Esophagus squamous epithelium (tissue), 5 donors: ENCODE measurements at regions not wholly inside any gene's neighbourhood (a gene's known extent, or its start where the extent isn't known, plus 50 kb on each side); places are given as distances from the start of the nearest gene placed in this dataset.

Source experiments
- DNase-seq: peaks from one replicate; lab custom pipeline; 2025; lab: John Stamatoyannopoulos, UW
- H3K27ac ChIP-seq, 4 donors: fragments of 200-600 bp; sonication (generic); one replicate each; pipeline ENCODE4 v1.5.1; 2016 to 2019; ENCODE audit warnings: mild to moderate bottlenecking in 1 of 4
- H3K27me3 ChIP-seq, 4 donors: fragments of 200-600 bp; sonication (generic); 1 replicate in 3 of 4; 2 replicates in 1 of 4; pipeline versions ENCODE4 v1.5.1 to v1.6.0; 2017 to 2021; ENCODE audit warnings: antibody characterized with exemption in 1 of 4
- H3K36me3 ChIP-seq, 3 donors: fragments of 200-600 bp; sonication (generic); one replicate each; pipeline ENCODE4 v1.5.1; 2016 to 2019
- H3K4me1 ChIP-seq, 3 donors: fragments of 200-600 bp; sonication (generic); one replicate each; pipeline ENCODE4 v1.5.1; 2017 to 2019
- H3K4me3 ChIP-seq, 4 donors: fragments of 200-600 bp; sonication (generic); 1 replicate in 3 of 4; 2 replicates in 1 of 4; pipeline ENCODE4 v1.5.1; 2016 to 2019; ENCODE audit warnings: mild to moderate bottlenecking in 2 of 4, moderate library complexity in 1 of 4
- H3K9me3 ChIP-seq, 3 donors: fragments of 200-600 bp; sonication (generic); one replicate each; pipeline ENCODE4 v1.5.1; 2016 to 2019
- POLR2A ChIP-seq, 4 donors: fragments of 450-650 bp; IDR thresholded peaks; one replicate each; pipeline ENCODE4 v1.6.1; 2017; ENCODE audit warnings: antibody characterized with exemption in 4 of 4, mild to moderate bottlenecking in 4 of 4, moderate library complexity in 3 of 4
- WGBS, 2 donors: methylation state at CpG; one replicate each; pipeline ENCODE4 v1.1.5; 2018; 5-methylcytosine and 5-hydroxymethylcytosine counted together
- intact Hi-C: fragments of 100-400 bp; cut with DNase I; formaldehyde crosslinking; loops from one replicate; pipeline ENCODE4 v1.15.0; 2022
- TF ChIP-seq, protein P1 (sequence below), 6 experiments: fragments of 450-650 bp in 4 of 6; fragments of 200-600 bp in 2 of 6; sonication (generic) in 2 of 6; IDR thresholded peaks; one replicate each; pipeline ENCODE4 v1.5.1; 2016 to 2019; ENCODE audit warnings: antibody characterized with exemption in 6 of 6, mild to moderate bottlenecking in 4 of 6, moderate library complexity in 4 of 6
- donor health status: DM: yes; HTN: yes; CAD: no.

DNA sequence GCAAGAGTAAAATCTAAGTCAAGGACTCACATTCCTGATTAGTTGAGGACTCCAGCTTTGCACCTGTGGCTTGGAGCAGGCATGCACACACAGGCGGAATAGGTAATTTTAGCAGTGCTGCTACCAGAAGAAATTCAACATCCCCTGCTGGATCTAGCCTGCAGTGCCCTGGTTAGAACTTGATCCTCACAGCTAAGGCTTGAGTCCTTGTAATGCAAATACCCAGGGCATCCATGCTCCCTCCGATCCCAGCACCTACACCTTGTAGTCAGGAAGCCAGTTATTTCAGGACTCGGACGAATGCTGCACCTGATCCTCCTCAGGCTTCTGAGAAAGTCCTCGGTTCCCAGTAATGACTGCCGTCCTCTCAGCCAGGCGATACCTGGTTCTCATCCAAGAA lies 309.0 kb upstream of the AMIGO2 start:
- intact Hi-C loops, result no loop called here
- H3K9me3 ChIP-seq, result no peaks in the 10 kb centered on the region
- 80 to 98% methylated on average over 5 of the region's 7 CpGs for WGBS, 2 donors

DNA sequence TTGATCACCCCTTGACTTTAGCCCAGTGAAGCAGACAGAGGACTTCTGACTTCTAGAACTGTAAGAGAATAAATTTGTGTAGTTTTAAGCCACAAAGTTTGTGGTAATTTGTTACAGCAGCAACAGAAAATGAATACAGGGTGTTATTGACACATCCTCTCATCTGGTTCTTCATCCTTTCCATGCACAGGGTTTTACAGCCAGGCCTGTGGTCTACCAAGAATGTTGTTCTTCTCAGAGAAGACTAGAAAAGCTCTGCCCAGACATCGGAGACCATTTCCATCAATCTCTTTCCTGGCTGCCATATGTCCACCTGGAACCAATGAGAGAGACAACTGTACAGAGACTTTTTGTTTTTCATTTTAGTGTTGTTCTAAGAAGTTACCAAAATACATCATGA lies 308.2 kb upstream of the AMIGO2 start:
- TF ChIP-seq, protein P1, sequence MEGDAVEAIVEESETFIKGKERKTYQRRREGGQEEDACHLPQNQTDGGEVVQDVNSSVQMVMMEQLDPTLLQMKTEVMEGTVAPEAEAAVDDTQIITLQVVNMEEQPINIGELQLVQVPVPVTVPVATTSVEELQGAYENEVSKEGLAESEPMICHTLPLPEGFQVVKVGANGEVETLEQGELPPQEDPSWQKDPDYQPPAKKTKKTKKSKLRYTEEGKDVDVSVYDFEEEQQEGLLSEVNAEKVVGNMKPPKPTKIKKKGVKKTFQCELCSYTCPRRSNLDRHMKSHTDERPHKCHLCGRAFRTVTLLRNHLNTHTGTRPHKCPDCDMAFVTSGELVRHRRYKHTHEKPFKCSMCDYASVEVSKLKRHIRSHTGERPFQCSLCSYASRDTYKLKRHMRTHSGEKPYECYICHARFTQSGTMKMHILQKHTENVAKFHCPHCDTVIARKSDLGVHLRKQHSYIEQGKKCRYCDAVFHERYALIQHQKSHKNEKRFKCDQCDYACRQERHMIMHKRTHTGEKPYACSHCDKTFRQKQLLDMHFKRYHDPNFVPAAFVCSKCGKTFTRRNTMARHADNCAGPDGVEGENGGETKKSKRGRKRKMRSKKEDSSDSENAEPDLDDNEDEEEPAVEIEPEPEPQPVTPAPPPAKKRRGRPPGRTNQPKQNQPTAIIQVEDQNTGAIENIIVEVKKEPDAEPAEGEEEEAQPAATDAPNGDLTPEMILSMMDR (IDR thresholded peaks at IDR 0.05), result no peak
- no peak for TF ChIP-seq POLR2A (IDR thresholded peaks at IDR 0.05)
- intact Hi-C loops, result no loop called here
- Histone ChIP-seq H3K27me3 (no peaks in the 10 kb centered on the region), H3K27ac (no peak overlapping the region), H3K4me3 (no peak overlapping the region), H3K36me3 (no peaks in the 10 kb centered on the region), H3K4me1 (peaks cover 2 to 17% (median 4%) of the 10 kb centered on the region in 3 donors), H3K9me3 (no peaks in the 10 kb centered on the region)
- 73 to 92% methylated on average over 1 of the region's 1 CpG for WGBS, 2 donors
- no peak for DNase-seq

More for the DNA sequence above, 309.0 kb upstream of the AMIGO2 start:
- no peak for DNase-seq
- no peaks in the 10 kb centered on the region for H3K27me3 ChIP-seq
- H3K4me3 ChIP-seq, result no peak overlapping the region
- H3K36me3 ChIP-seq, result no peaks in the 10 kb centered on the region
- TF ChIP-seq, protein P1 (IDR thresholded peaks at IDR 0.05), result no peak
- TF ChIP-seq POLR2A (IDR thresholded peaks at IDR 0.05), result no peak
- no peak overlapping the region for H3K27ac ChIP-seq
- peaks cover 2 to 20% (median 9%) of the 10 kb centered on the region in 3 donors for H3K4me1 ChIP-seq

DNA sequence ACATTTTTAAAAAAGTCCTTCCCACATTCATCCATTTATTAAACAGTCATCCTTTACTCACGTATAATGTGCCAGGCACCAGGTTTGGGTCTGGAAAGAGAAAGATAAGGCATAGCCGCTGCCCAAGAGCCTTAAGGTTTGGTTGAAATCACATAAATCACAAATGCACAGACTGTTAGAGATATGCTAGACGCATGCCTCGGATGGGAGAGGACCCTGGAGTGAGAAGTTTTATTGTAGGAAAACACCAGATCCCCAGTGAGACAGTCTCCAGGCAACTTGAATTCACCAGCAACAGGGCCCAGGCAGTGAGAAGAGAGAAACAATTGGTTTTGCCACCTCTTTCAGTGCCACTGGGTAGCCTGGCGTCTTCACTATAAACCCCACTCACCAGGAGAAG lies 305.9 kb upstream of the AMIGO2 start:
- 84 to 87% methylated on average over 5 of the region's 5 CpGs for WGBS, 2 donors
- H3K36me3 ChIP-seq, result no peaks in the 10 kb centered on the region
- H3K4me1 ChIP-seq, result peaks cover 0 to 6% (median 2%) of the 10 kb centered on the region in 3 donors
- no peak for DNase-seq
- H3K9me3 ChIP-seq, result no peaks in the 10 kb centered on the region
- H3K4me3 ChIP-seq, result no peak overlapping the region
- H3K27ac ChIP-seq, result no peak overlapping the region
- H3K27me3 ChIP-seq, result no peaks in the 10 kb centered on the region
- no peak for TF ChIP-seq POLR2A (IDR thresholded peaks at IDR 0.05)
- intact Hi-C loops, result no loop called here

GRCh38 chr12:47383942-47384341 lies 304.2 kb upstream of the AMIGO2 start:
- no peak for TF ChIP-seq POLR2A (IDR thresholded peaks at IDR 0.05)
- TF ChIP-seq, protein P1 (IDR thresholded peaks at IDR 0.05), result no peak
- WGBS, 2 donors, result 40 to 57% methylated on average over 4 of the region's 4 CpGs
- DNase-seq, result no peak
- H3K27ac ChIP-seq, result no peak overlapping the region
- intact Hi-C loops, result no loop called here
- H3K4me1 ChIP-seq, result peaks cover 0 to 8% (median 2%) of the 10 kb centered on the region in 3 donors
- H3K27me3 ChIP-seq, result no peaks in the 10 kb centered on the region
- no peaks in the 10 kb centered on the region for H3K9me3 ChIP-seq
- H3K36me3 ChIP-seq, result no peaks in the 10 kb centered on the region
- H3K4me3 ChIP-seq, result no peak overlapping the region

DNA sequence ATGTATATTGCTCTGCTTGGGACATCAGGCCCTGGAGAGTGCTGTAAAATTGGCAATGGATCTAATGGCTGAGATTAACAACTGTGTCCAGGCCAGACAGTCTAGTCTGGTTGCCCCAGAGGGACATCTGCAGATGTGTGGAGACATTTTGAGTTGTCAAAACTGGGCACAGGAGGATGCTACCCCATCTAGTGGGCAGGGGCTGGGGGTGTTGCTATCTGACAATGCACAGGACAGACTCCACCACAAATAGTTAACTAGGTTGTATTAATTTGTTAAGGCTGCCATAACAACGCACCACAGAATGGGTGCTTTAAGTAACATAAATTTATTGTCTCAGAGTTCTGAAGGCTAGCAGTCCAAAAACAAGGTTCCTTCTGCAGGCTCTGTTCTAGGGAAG lies 302.5 kb upstream of the AMIGO2 start:
- Histone ChIP-seq H3K4me3 (no peak overlapping the region), H3K36me3 (no peaks in the 10 kb centered on the region), H3K27me3 (no peaks in the 10 kb centered on the region), H3K27ac (no peak overlapping the region), H3K4me1 (peaks cover under 1 to 24% (median 14%) of the 10 kb centered on the region in 3 donors), H3K9me3 (no peaks in the 10 kb centered on the region)
- no peak for DNase-seq
- TF ChIP-seq POLR2A (IDR thresholded peaks at IDR 0.05), result no peak
- TF ChIP-seq, protein P1 (IDR thresholded peaks at IDR 0.05), result no peak
- WGBS, 2 donors, result 89 to 100% methylated on average over 1 of the region's 1 CpG
- intact Hi-C loops, result no loop called here

GRCh38 chr12:47378907-47379306 lies 299.1 kb upstream of the AMIGO2 start:
- Histone ChIP-seq H3K9me3 (no peaks in the 10 kb centered on the region), H3K4me1 (peaks cover 8 to 29% (median 12%) of the 10 kb centered on the region in 3 donors), H3K27ac (no peak overlapping the region), H3K27me3 (no peaks in the 10 kb centered on the region), H3K4me3 (no peak overlapping the region), H3K36me3 (no peaks in the 10 kb centered on the region)
- TF ChIP-seq, protein P1 (IDR thresholded peaks at IDR 0.05), result no peak
- TF ChIP-seq POLR2A (IDR thresholded peaks at IDR 0.05), result no peak
- no peak for DNase-seq
- intact Hi-C loops, result no loop called here
